HCT116 (cell line): ENCODE measurements at regions not wholly inside any gene's neighbourhood (a gene's known extent, or its start where the extent isn't known, plus 50 kb on each side); places are given as distances from the start of the nearest gene placed in this dataset.

Experiments used
- ATAC-seq: fragments of 200-7000 bp; cut with Tn5 transposase; 2 replicates; pipeline ENCODE4 v1.9.1; 2020; ENCODE audit warnings: mild to moderate bottlenecking, moderate library complexity
- BruUV-seq: library from RNA; stranded (reverse); fragments of 400-500 nt; replicated peaks from 2 replicates; lab custom pipeline; 2021; lab: Mats Ljungman, UMichigan
- CTCF ChIA-PET: fragments of 300-600 bp; sonication (Branson Sonifier 250); formaldehyde crosslinking; loops from one replicate; lab custom pipeline; 2021; ENCODE audit warnings: antibody characterized with exemption; lab: Charles Lee
- POLR2A ChIA-PET: fragments of 300-600, 350-600 bp; sonication (Branson Sonifier 250); formaldehyde crosslinking; loops from one replicate; lab custom pipeline; 2021; ENCODE audit warnings: antibody characterized with exemption; lab: Charles Lee
- RAD21 ChIA-PET, 2 experiments: fragments of 300-600 bp; sonication (Branson Sonifier 250); formaldehyde crosslinking; loops; one replicate each; lab custom pipeline; 2023; ENCODE audit warnings: low total read pairs in 2 of 2; ENCODE audit not compliant: uncharacterized antibody in 2 of 2, unreplicated experiment in 2 of 2, low non-redundant PET in 1 of 2; lab: Charles Lee
- DNase-seq: peaks from one replicate; pipeline ENCODE4 v3.0.0-alpha.2; 2010; ENCODE audit warnings: low read depth, low spot score
- H2AFZ ChIP-seq: fragments of 200-600 bp; shearing (Covaris generic), sonication (generic); 2 replicates; pipeline ENCODE4 v1.6.1; 2017; ENCODE audit warnings: low read depth, mixed run types, mixed read lengths, antibody characterized with exemption, low read length; ENCODE audit not compliant: poor library complexity, severe bottlenecking
- H3K27ac ChIP-seq: 2 replicates; pipeline ENCODE4 v1.5.1; 2012; ENCODE audit warnings: low read depth, low read length
- H3K27me3 ChIP-seq: fragments of 200-600 bp; sonication (generic); 2 replicates; pipeline ENCODE4 v1.6.1; 2016; ENCODE audit warnings: mixed run types, low read length, mixed read lengths; ENCODE audit not compliant: insufficient read depth
- H3K36me3 ChIP-seq, 2 experiments: fragments of 200-500 bp in 1 of 2; fragments of 200-600 bp in 1 of 2; sonication (Bioruptor generic) in 1 of 2; sonication (generic) in 1 of 2; 2 replicates each; pipeline versions ENCODE4 v1.5.1 to v1.6.1; 2014 to 2016; ENCODE audit warnings: low read length in 2 of 2, inconsistent platforms in 1 of 2, mixed read lengths in 1 of 2, mixed run types in 1 of 2; ENCODE audit not compliant: insufficient read depth in 2 of 2, control insufficient read depth in 1 of 2
- H3K4me1 ChIP-seq, 2 experiments: fragments of 200-600 bp in 1 of 2; sonication (generic) in 1 of 2; 2 replicates each; pipeline versions ENCODE4 v1.5.1 to v1.6.1; 2012 to 2017; ENCODE audit warnings: low read length in 2 of 2, inconsistent platforms in 1 of 2, mild to moderate bottlenecking in 1 of 2, mixed read lengths in 1 of 2, mixed run types in 1 of 2, moderate library complexity in 1 of 2; ENCODE audit not compliant: insufficient read depth in 2 of 2, control insufficient read depth in 1 of 2
- H3K4me2 ChIP-seq: fragments of 200-600 bp; sonication (generic); 2 replicates; pipeline ENCODE4 v1.6.1; 2017; ENCODE audit warnings: mixed run types, low read length, mixed read lengths
- H3K4me3 ChIP-seq, 2 experiments: fragments of 200-600 bp in 1 of 2; sonication (generic) in 1 of 2; replicated peaks in 1 of 2; 2 replicates each; pipeline ENCODE4 v1.5.1; 2011 to 2016; ENCODE audit warnings: low read length in 2 of 2, control low read depth in 1 of 2, low read depth in 1 of 2, mild to moderate bottlenecking in 1 of 2, mixed read lengths in 1 of 2, mixed run types in 1 of 2
- H3K79me2 ChIP-seq: fragments of 200-600 bp; sonication (generic); 2 replicates; pipeline ENCODE4 v1.6.1; 2017; ENCODE audit warnings: mild to moderate bottlenecking, mixed run types, low read length, moderate library complexity, mixed read lengths; ENCODE audit not compliant: insufficient read depth
- H3K9ac ChIP-seq: fragments of 200-600 bp; sonication (generic); 2 replicates; pipeline ENCODE4 v1.6.1; 2016; ENCODE audit warnings: low read length, mixed read lengths
- H3K9me2 ChIP-seq: fragments of 200-600 bp; sonication (generic), shearing (Covaris generic); 2 replicates; pipeline ENCODE4 v1.6.1; 2017; ENCODE audit warnings: mixed run types, mild to moderate bottlenecking, moderate library complexity; ENCODE audit not compliant: insufficient read depth
- H3K9me3 ChIP-seq, 2 experiments: fragments of 200-500 bp in 1 of 2; fragments of 200-600 bp in 1 of 2; sonication (Bioruptor generic) in 1 of 2; sonication (generic) in 1 of 2; 2 replicates each; pipeline ENCODE4 v1.6.1; 2014 to 2017; ENCODE audit warnings: low read length in 2 of 2, mixed read lengths in 2 of 2, inconsistent platforms in 1 of 2, low read depth in 1 of 2, mild to moderate bottlenecking in 1 of 2, mixed run types in 1 of 2, moderate library complexity in 1 of 2; ENCODE audit not compliant: control insufficient read depth in 1 of 2, insufficient read depth in 1 of 2
- H4K20me1 ChIP-seq: fragments of 200-600 bp; sonication (generic), shearing (Covaris generic); 2 replicates; pipeline ENCODE4 v1.6.1; 2017; ENCODE audit warnings: mixed run types, mild to moderate bottlenecking, moderate library complexity; ENCODE audit not compliant: insufficient read depth
- CEBPB ChIP-seq: IDR thresholded peaks from 2 replicates; pipeline ENCODE4 v1.6.1; 2012; ENCODE audit warnings: low read depth
- EGR1 ChIP-seq: IDR thresholded peaks from 2 replicates; pipeline ENCODE4 v1.6.1; 2012; ENCODE audit warnings: low read depth
- ELF1 ChIP-seq: IDR thresholded peaks from 2 replicates; pipeline ENCODE4 v1.6.1; 2012; ENCODE audit warnings: low read depth, borderline replicate concordance
- EZH2 ChIP-seq: fragments of 200-600 bp; sonication (generic); IDR thresholded peaks from 2 replicates; pipeline ENCODE4 v1.6.1; 2017; ENCODE audit warnings: antibody characterized with exemption, mixed run types
- FOSL1 ChIP-seq: IDR thresholded peaks from 2 replicates; pipeline ENCODE4 v1.6.1; 2012; ENCODE audit warnings: low read depth
- JUND ChIP-seq: IDR thresholded peaks from 2 replicates; pipeline ENCODE4 v1.6.1; 2012
- POLR2A ChIP-seq: IDR thresholded peaks from 2 replicates; pipeline ENCODE4 v1.7.0; 2011; ENCODE audit warnings: borderline replicate concordance; ENCODE audit not compliant: insufficient read depth, insufficient read length; ENCODE audit errors: extremely low read depth
- RAD21 ChIP-seq: IDR thresholded peaks from 2 replicates; pipeline ENCODE4 v1.6.1; 2012; ENCODE audit warnings: low read depth, mild to moderate bottlenecking
- SP1 ChIP-seq: IDR thresholded peaks from 2 replicates; pipeline ENCODE4 v1.6.1; 2012; ENCODE audit warnings: low read depth
- TCF7L2 ChIP-seq: IDR thresholded peaks from 2 replicates; pipeline ENCODE4 v1.7.0; 2011; ENCODE audit warnings: borderline replicate concordance, inconsistent platforms; ENCODE audit not compliant: insufficient read depth, insufficient read length; ENCODE audit errors: extremely low read depth
- YY1 ChIP-seq: IDR thresholded peaks from 2 replicates; pipeline ENCODE4 v1.6.1; 2011; ENCODE audit warnings: low read length, low read depth, moderate library complexity, mild to moderate bottlenecking; ENCODE audit not compliant: insufficient replicate concordance; ENCODE audit errors: extremely low read depth
- ZBTB33 ChIP-seq: IDR thresholded peaks from 2 replicates; pipeline ENCODE4 v1.6.1; 2011; ENCODE audit warnings: mild to moderate bottlenecking, low read length, moderate library complexity; ENCODE audit not compliant: insufficient replicate concordance; ENCODE audit errors: extremely low read depth
- ZFX ChIP-seq: fragments of 450-650 bp; IDR thresholded peaks from 2 replicates; pipeline ENCODE4 v1.6.1; 2017
- ZNF274 ChIP-seq: fragments of 200-500 bp; sonication (Bioruptor generic); IDR thresholded peaks from 2 replicates; pipeline ENCODE4 v1.6.1; 2014; ENCODE audit warnings: mild to moderate bottlenecking, low read depth, low read length, inconsistent platforms
- intact Hi-C: fragments of 100-400 bp; cut with micrococcal nuclease; formaldehyde crosslinking; loops from 2 replicates; pipeline ENCODE4 v1.10.0; 2022
- TF ChIP-seq, protein P1 (sequence below): IDR thresholded peaks from 2 replicates; pipeline ENCODE4 v1.6.1; 2012
- TF ChIP-seq, protein P2 (sequence below): IDR thresholded peaks from 2 replicates; pipeline ENCODE4 v1.6.1; 2012
- TF ChIP-seq, protein P3 (sequence below): IDR thresholded peaks from 2 replicates; pipeline ENCODE4 v1.6.1; 2012; ENCODE audit warnings: low read depth
- TF ChIP-seq, protein P4 (sequence below), 3 experiments: fragments of 200-600 bp in 1 of 3; sonication (generic) in 1 of 3; IDR thresholded peaks in 2 of 3; conservative IDR thresholded peaks in 1 of 3; 2 replicates each; pipeline ENCODE4 v1.5.1; 2012 to 2017; ENCODE audit warnings: low read depth in 2 of 3, low read length in 2 of 3, antibody characterized with exemption in 1 of 3, borderline replicate concordance in 1 of 3, control low read depth in 1 of 3, mild to moderate bottlenecking in 1 of 3, mixed read lengths in 1 of 3, mixed run types in 1 of 3, moderate library complexity in 1 of 3; ENCODE audit not compliant: insufficient read depth in 1 of 3

- no peaks in the 10 kb centered on the region for H3K27me3 ChIP-seq
- H3K9me2 ChIP-seq, result no peaks in the 10 kb centered on the region
- H3K27ac ChIP-seq, result no peak overlapping the region
- H3K4me3 ChIP-seq, result no peak overlapping the region
- H4K20me1 ChIP-seq, result no peaks in the 10 kb centered on the region
- DNase-seq, result no peak
- POLR2A ChIA-PET, result no interaction called here
- ATAC-seq, result no peak
- no TSS peak for BruUV-seq
- no peaks in the 10 kb centered on the region for H3K4me1 ChIP-seq
- H3K9ac ChIP-seq, result no peak overlapping the region
- H3K9me3 ChIP-seq, result no peaks in the 10 kb centered on the region
- no peak overlapping the region for H3K4me2 ChIP-seq
- intact Hi-C loops, result no loop called here
- H3K36me3 ChIP-seq, result no peaks in the 10 kb centered on the region
- no peaks in the 10 kb centered on the region for H3K79me2 ChIP-seq
- CTCF ChIA-PET, result no interaction called here
- no peak overlapping the region for H2AFZ ChIP-seq
- RAD21 ChIA-PET, result no interaction called here
- TF ChIP-seq ELF1 (no peak), JUND (no peak), CEBPB (no peak), YY1 (no peak), EZH2 (no peak), ZNF274 (no peak), FOSL1 (no peak), TCF7L2 (no peak), SP1 (no peak), ZFX (no peak), EGR1 (no peak), ZBTB33 (no peak), RAD21 (no peak), POLR2A (no peak)
- TF ChIP-seq, protein P1, sequence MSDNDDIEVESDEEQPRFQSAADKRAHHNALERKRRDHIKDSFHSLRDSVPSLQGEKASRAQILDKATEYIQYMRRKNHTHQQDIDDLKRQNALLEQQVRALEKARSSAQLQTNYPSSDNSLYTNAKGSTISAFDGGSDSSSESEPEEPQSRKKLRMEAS, result no peak
- TF ChIP-seq, protein P2, sequence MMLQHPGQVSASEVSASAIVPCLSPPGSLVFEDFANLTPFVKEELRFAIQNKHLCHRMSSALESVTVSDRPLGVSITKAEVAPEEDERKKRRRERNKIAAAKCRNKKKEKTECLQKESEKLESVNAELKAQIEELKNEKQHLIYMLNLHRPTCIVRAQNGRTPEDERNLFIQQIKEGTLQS, result no peak
- TF ChIP-seq, protein P3, sequence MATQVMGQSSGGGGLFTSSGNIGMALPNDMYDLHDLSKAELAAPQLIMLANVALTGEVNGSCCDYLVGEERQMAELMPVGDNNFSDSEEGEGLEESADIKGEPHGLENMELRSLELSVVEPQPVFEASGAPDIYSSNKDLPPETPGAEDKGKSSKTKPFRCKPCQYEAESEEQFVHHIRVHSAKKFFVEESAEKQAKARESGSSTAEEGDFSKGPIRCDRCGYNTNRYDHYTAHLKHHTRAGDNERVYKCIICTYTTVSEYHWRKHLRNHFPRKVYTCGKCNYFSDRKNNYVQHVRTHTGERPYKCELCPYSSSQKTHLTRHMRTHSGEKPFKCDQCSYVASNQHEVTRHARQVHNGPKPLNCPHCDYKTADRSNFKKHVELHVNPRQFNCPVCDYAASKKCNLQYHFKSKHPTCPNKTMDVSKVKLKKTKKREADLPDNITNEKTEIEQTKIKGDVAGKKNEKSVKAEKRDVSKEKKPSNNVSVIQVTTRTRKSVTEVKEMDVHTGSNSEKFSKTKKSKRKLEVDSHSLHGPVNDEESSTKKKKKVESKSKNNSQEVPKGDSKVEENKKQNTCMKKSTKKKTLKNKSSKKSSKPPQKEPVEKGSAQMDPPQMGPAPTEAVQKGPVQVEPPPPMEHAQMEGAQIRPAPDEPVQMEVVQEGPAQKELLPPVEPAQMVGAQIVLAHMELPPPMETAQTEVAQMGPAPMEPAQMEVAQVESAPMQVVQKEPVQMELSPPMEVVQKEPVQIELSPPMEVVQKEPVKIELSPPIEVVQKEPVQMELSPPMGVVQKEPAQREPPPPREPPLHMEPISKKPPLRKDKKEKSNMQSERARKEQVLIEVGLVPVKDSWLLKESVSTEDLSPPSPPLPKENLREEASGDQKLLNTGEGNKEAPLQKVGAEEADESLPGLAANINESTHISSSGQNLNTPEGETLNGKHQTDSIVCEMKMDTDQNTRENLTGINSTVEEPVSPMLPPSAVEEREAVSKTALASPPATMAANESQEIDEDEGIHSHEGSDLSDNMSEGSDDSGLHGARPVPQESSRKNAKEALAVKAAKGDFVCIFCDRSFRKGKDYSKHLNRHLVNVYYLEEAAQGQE, result no peak
- TF ChIP-seq, protein P4, sequence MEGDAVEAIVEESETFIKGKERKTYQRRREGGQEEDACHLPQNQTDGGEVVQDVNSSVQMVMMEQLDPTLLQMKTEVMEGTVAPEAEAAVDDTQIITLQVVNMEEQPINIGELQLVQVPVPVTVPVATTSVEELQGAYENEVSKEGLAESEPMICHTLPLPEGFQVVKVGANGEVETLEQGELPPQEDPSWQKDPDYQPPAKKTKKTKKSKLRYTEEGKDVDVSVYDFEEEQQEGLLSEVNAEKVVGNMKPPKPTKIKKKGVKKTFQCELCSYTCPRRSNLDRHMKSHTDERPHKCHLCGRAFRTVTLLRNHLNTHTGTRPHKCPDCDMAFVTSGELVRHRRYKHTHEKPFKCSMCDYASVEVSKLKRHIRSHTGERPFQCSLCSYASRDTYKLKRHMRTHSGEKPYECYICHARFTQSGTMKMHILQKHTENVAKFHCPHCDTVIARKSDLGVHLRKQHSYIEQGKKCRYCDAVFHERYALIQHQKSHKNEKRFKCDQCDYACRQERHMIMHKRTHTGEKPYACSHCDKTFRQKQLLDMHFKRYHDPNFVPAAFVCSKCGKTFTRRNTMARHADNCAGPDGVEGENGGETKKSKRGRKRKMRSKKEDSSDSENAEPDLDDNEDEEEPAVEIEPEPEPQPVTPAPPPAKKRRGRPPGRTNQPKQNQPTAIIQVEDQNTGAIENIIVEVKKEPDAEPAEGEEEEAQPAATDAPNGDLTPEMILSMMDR (IDR thresholded peaks at IDR 0.05 in 2 of 3, conservative IDR thresholded peaks at IDR 0.05 in 1 of 3; ENCODE audit: borderline replicate concordance in 1 of 3, insufficient read depth in 1 of 3, low read depth in 2 of 3, low read length in 2 of 3), result no peak
Observed at GRCh38 chrX:9318766-9319165, 146.1 kb upstream of the TBL1X start.
